ENCODE measurements at regions not wholly inside any gene's neighbourhood (a gene's known extent, or its start where the extent isn't known, plus 50 kb on each side); places are given as distances from the start of the nearest gene placed in this dataset.

- no peak for DNase-seq
- intact Hi-C loops (cut with DNase I) = no loop called here
Measured at GRCh38 chr6:140174524-140174923, 800.1 kb upstream of the CITED2 start.

DNA sequence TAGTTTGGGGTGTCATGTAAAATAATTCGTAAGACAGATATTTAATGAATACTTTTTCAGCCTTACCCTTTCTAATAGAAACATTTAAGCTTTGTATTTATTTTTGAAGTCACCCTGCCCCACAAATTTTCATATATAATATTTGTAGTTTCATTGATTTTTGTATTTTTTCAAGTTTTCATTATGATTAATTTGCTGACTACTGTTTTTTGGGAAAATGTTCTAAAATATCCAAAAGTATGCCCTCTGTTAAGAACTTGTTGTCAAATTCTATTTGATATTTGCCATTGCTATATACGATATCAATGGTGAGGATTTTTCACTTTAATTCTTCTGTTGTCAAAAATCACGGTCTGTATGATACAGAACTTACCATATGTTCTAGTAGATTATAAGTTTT lies 793.9 kb upstream of the CITED2 start:
- Histone ChIP-seq H3K36me3 (replicated peaks in 1 of 2) (no peaks in the 10 kb centered on the region), H3K27me3 (no peaks in the 10 kb centered on the region), H3K4me3 (no peak overlapping the region), H3K9me3 (replicated peaks in 1 of 3) (no peaks in the 10 kb centered on the region), H3K27ac (no peak overlapping the region), H3K4me1 (replicated peaks in 1 of 2) (no peaks in the 10 kb centered on the region)
- intact Hi-C loops (cut with DNase I) = no loop called here
- 93 to 99% (median 95%) methylated on average over 3 of the region's 3 CpGs for WGBS, 4 donors
- TF ChIP-seq POLR2A (IDR thresholded peaks at IDR 0.05) = no peak
- TF ChIP-seq CTCF (IDR thresholded peaks at IDR 0.05) = no peak
- DNase-seq = no peak

More at GRCh38 chr6:140174524-140174923, 800.1 kb upstream of the CITED2 start:
- 88 to 98% (median 94%) methylated on average over 2 of the region's 2 CpGs for WGBS, 4 donors
- H3K27me3 ChIP-seq = no peaks in the 10 kb centered on the region
- H3K9me3 ChIP-seq (replicated peaks in 1 of 3) = no peaks in the 10 kb centered on the region
- no peak overlapping the region for H3K4me3 ChIP-seq
- TF ChIP-seq POLR2A (IDR thresholded peaks at IDR 0.05) (no peak), CTCF (IDR thresholded peaks at IDR 0.05) (no peak)
- no peaks in the 10 kb centered on the region for H3K36me3 ChIP-seq (replicated peaks in 1 of 2)
- peaks cover 0 to 4% of the 10 kb centered on the region in 2 donors for H3K4me1 ChIP-seq (replicated peaks in 1 of 2)
- no peak overlapping the region for H3K27ac ChIP-seq

DNA sequence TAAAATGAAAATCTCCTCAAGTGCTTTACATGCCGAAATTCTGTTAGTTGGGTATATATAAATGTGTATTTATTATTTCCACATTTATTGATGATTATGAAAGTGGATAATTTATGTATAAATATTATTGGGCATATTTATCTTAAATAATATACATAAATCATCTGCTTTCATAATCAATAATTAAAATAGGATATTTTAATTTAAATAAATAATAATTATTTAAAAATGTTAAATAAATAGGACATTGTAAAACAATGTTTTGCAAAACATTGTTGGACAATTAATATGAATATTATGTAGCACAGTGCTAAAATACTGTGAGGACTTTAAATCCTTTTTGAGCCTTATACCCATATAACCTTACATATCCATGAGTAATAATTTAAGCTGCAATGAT lies 786.5 kb upstream of the CITED2 start:
- Histone ChIP-seq H3K27me3 (no peaks in the 10 kb centered on the region), H3K9me3 (replicated peaks in 1 of 3) (no peaks in the 10 kb centered on the region), H3K36me3 (replicated peaks in 1 of 2) (no peaks in the 10 kb centered on the region), H3K4me1 (replicated peaks in 1 of 2) (no peaks in the 10 kb centered on the region), H3K4me3 (no peak overlapping the region), H3K27ac (no peak overlapping the region)
- TF ChIP-seq POLR2A (IDR thresholded peaks at IDR 0.05) (no peak), CTCF (IDR thresholded peaks at IDR 0.05) (no peak)
- intact Hi-C loops (cut with DNase I) = no loop called here
- DNase-seq = no peak
- WGBS, 4 donors = 76 to 90% (median 77%) methylated on average over 1 of the region's 1 CpG

DNA sequence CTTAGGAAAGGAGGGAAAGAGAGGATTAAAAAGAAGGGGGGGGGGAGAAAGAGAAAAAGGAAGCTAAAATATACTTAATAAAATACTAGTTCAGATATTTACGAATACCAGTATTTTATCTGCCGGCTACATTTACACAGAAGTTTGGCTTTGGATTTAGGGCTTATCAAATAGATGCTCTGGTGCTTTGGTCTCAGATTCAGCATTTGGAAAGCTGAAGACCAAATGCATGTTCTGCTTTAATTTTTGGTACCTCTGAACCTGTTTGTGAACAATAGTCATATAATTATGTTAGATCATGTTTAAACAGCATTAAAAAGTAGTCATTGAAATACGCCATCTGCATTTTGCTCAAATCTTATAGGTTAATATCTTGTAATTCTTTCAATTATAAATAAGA lies 786.0 kb upstream of the CITED2 start:
- Histone ChIP-seq H3K27ac (no peak overlapping the region), H3K4me3 (no peak overlapping the region), H3K27me3 (no peaks in the 10 kb centered on the region), H3K9me3 (replicated peaks in 1 of 3) (no peaks in the 10 kb centered on the region), H3K36me3 (replicated peaks in 1 of 2) (no peaks in the 10 kb centered on the region), H3K4me1 (replicated peaks in 1 of 2) (no peaks in the 10 kb centered on the region)
- 92 to 99% (median 94%) methylated on average over 3 of the region's 3 CpGs for WGBS, 4 donors
- TF ChIP-seq POLR2A (IDR thresholded peaks at IDR 0.05) (no peak), CTCF (IDR thresholded peaks at IDR 0.05) (no peak)
- intact Hi-C loops (cut with DNase I) = no loop called here
- no peak for DNase-seq
